A673 (cell line): ENCODE measurements at regions not wholly inside any gene's neighbourhood (a gene's known extent, or its start where the extent isn't known, plus 50 kb on each side); places are given as distances from the start of the nearest gene placed in this dataset.

Source experiments
- CTCF ChIP-seq: fragments of 300-800, 200-600 bp; sonication (generic); conservative IDR thresholded peaks from 2 replicates; pipeline ENCODE4 v1.5.1; 2017; ENCODE audit warnings: low read depth, mild to moderate bottlenecking, antibody characterized with exemption, low read length, moderate library complexity, mixed read lengths
- EZH2 ChIP-seq: fragments of 200-600 bp; sonication (generic); IDR thresholded peaks from 2 replicates; pipeline ENCODE4 v1.6.1; 2017; ENCODE audit warnings: borderline replicate concordance, low read depth, mild to moderate bottlenecking, mixed read lengths, antibody characterized with exemption, low read length; ENCODE audit not compliant: poor library complexity, severe bottlenecking

GRCh38 chr14:34329301-34329700, 132.7 kb downstream of the SPTSSA start:
- TF ChIP-seq EZH2 (no peak), CTCF (no peak)
